GM18867 (cell line): ENCODE measurements at regions not wholly inside any gene's neighbourhood (a gene's known extent, or its start where the extent isn't known, plus 50 kb on each side); places are given as distances from the start of the nearest gene placed in this dataset.
"Not testable (repeated sequence)": the region's sequence is repeated elsewhere in the genome, so short reads cannot be mapped to it uniquely, and the experiment has no call there.

Source experiments
- ATAC-seq: cut with Tn5 transposase; IDR thresholded peaks from one replicate; pipeline ENCODE4 v1.9.1; 2021; ENCODE audit warnings: mild to moderate bottlenecking, moderate library complexity; ENCODE audit not compliant: unreplicated experiment

DNA sequence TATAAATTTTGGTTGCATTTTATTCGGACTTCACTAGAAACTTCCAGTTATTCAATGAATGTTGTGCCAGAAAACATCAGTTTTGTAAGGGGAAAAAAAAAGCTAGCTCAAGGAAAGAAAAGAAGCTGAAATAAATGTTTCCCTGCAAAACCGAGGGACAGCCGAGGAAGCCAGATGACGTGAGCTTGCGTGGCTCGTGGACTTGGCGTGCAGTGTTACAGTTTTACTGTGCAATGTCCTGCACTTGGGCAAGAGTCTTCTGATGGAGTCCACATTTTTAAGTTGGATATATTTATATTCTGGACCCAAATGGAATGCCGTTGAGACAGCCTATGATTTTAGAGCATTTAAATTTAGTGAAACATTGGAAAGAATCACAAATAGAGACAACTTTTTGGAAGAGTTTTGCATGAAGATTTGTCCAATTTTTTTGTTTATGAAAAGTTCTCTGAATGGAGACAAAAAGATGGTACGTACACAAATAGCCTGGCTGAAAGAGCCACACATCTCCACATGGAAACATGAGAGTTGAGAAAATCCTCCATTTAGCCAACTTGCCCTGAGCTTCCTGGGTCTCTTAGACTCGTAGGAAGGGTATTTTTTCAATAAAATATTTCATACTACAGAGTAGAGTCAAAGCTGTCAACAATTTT lies 210.5 kb downstream of the BANP start:
- ATAC-seq, result not testable (repeated sequence)

DNA sequence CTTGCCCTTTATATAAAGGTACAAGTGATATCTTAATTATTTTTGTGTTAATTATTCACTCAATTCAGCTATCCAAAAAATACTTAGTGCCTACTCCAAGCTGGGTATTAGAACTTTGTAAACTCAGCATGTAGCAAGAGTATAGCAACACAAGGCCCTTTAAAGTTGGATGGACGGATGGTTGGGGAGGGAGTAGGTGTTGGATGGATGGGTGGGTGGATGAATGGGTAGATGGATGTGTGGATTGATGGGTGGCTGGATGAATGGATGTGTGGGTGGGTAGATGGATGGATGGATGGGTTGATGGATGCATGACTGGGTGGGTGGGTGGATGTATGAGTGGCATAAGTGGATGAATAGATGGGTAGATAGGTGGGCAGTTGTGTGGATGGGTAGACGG lies 211.5 kb downstream of the BANP start:
- not testable (repeated sequence) for ATAC-seq

DNA sequence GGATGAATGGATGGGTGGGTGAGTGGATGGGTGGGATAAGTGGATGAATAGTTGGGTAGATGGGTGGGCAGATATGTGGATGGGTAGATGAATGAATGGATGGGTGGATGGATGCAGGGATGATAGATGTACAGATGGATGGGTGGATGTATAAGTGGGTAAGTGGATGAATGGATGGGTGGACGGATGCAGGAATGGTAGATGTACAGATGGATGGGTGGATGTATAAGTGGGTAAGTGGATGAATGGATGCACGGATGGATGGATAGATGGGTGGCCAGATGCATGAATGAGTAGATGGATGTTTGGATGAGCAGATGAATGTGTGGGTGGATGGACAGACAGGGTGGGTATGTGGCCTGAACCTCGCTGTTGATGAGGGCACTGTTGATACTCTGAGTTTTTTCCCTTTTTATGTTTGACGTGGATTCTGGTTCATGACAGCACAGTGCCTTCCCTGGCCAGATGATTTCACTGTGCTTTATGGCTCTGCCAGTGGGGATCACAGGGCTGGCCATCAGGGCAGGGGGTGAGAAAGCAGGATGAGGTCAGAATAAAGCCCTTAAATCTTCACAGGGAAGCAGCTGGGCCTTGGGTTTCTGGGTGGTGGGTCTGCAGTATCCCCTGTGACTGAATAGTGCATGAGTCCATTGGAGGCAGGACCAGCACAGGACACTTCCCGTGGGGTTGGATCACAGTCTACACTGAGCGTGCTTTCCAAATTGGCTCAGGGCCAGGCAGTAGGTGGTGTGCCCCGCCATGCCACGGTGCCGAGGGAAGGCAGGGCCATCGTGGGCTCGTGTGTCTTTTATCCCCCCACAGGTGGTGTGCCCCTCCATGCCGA lies 213.2 kb downstream of the BANP start:
- ATAC-seq, result not testable (repeated sequence)

DNA sequence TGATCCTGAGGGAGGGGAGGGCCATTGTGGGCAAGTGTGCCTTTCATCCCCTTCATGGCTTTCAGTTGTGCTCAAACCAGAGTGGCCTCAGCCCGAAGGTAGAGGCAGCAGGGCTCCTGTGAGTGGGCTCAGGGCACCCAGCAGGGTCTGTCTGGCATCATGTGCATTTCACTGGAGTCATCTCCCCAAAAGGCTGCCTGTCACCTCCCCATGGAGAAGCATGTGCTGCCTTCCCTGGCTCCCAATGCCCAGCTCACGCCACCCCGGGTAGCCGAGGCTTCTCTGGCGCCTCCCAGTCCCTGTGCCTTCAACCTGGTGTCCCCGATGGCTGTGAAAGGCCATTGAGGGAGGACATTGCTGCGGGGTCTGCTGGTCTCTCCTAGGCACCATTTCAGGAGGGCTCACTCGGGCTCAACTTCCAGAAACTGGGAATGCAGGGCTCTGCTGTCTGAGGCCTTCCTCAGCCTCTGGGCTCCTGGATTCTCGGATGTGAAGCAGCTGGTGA lies 213.9 kb downstream of the BANP start:
- ATAC-seq, result not testable (repeated sequence)

DNA sequence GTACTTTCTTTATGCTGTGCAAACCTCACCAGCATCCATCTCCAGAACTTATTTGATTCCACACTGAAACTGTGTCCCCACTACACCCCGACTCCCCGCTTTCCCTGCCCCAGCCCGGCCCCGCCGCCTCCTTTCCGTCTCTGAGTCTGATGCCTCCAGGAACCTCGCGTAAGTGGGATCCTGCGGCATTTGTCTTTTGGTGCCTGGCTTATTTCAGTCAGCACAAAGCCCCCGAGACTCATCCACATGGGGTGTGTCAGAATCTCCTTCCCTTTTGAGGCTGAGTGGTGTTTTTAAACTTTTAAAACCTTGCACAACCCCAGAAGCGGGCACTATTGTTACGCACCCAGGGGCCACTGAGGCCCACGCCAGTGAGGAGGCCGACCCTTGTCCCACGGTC lies 214.4 kb downstream of the BANP start:
- ATAC-seq, result not testable (repeated sequence)

DNA sequence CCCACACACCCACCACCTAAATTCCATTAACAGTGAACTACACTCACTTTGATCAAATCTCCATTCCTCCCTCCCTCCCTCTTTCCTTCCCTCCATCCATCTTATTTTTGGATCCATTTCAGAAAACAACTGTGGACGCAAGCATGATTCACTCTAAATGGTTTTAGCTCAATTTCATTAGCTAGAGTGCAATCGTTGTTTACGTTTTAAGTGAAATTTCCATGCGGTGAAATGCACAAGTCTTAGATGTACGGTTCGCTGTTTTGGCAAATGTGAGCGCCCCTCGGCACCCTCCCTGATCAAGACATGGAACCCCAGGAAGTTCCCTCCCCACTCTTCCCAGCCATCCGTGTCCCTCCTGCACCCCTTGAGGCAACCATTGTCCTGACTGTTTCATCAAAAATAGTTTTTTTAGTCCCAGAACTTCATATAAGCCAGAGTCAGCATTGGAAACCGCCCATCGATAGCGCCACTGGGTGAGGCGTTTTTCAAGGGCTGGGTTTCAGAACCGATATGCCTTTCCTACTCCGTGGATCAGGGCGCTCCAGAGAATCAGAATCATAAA lies 215.1 kb downstream of the BANP start:
- ATAC-seq, result not testable (repeated sequence)

DNA sequence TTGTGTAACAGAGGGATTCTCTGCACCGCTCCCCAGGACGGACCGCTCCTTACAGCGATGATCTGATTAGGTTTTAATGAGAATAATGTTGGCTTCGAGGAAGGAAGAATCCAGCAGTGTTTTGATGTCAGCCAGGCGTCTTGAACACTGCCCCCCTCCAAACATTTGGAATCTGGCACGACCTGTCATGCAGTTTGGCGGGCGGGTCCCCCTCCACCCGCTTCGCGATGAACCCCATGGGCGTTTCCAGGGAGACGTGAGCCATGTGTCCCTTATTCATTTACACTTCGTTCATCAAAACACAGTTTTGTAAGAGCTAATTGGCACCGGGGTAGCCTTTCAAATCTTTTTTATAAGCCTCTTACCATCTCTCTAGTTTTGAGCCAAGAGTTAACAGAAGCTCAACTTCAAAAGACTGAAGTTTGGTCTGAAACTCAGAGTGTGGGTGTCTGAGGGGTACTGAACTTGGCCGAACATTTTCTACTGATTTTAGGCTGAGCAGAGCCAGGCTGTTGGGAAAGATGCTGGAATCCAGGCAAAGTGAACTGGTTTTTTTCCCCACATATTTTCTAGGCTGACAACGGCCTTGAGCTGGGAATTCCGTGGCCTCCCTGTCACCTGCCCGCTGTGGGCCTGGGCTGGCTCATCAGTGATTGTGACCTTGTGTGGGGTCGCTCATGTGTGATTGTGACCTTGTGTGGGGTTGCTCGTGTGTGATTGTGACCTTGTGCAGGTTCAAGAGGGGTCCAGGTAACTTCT lies 214.8 kb upstream of the ZNF469 start:
- not testable (repeated sequence) for ATAC-seq

DNA sequence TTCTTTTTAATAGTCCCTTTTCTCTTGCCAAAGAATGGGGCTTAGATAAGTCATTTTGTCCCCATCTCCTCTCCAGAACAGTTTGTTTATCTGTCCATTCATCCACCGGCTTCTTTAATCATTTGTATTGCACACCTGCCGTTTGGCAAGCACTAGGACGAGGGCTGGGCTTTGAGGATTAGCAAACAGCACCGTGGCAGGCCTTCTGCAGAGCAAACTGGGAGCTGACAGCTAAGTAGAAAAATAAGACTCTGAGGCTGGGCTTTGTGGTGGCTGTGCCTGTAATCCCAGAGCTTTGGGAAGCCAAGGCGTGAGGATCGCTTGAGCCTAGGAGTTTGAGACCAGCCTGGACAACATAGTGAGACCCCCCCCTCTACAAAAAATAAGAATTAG lies 214.2 kb upstream of the ZNF469 start:
- not testable (repeated sequence) for ATAC-seq

DNA sequence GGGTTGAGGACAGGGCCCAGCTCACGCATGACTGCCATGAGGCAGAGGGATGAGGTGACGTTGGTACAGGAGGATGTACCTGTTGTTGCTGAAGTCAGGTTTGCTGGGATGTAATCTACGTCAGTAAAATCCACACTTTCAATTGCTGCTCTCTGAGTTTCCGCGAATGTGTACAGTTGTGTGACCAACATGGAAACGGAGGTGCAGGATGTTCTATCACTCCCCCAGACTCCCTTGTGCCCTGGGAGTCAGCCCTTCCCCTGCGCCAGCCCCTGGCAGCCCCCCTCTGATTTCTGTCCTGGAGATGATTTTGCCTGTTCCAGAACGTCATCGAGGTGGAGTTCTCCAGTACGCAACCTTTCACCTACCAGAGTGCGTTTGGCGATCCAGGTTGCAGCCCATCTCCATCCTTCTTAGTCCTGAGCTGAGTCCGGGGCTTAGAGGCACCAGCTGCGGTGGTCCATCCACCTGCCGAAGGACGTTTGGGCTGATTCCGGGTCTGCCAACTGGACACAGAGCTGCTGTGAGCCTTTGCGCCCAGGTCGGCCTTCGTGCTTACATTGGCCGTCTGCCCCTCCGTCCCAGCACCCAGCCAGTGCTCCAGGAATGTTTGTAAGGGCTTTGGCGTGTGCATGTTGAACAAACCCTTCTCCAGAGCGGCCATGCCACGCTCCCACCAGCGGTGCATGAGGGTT lies 213.5 kb upstream of the ZNF469 start:
- ATAC-seq, result not testable (repeated sequence)

DNA sequence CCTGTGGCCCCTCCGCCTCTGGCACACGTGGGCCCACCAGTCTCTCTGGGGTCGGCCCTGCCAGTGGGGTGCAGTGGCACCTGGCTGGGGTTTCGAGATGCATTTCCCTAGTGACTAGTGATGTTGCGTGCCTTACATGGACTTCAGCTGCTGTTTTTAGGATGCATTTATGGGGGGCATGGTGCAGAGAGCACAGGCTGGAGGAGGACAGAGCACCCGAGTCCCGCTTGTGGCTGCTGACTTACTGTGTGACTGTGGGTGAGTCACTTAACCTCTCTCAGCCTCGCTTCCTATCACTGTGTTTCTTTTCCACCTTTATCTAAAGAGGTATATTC lies 213.0 kb upstream of the ZNF469 start:
- ATAC-seq, result not testable (repeated sequence)

DNA sequence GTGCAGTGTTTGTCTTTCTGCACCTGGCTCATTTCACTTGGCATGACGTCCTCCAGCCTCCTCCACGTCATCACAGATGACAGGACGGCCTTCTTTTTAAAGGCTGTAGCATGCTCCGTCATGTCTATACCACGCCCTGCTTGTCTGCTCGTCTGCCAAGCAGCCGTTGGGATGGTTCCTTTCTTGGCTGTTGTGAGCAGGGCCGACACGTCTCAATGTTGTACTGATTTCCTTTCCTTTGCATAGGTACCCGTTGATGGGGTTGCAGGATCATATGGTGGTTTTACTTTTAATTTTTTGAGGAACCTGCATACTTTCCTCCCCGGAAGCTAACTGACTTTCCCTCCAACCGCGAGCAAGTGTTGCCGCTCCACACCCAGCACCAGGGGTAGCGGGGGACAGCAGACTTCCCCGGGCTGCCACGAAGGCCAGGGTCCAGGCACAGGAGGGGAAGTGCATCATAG lies 212.2 kb upstream of the ZNF469 start:
- no peak for ATAC-seq

DNA sequence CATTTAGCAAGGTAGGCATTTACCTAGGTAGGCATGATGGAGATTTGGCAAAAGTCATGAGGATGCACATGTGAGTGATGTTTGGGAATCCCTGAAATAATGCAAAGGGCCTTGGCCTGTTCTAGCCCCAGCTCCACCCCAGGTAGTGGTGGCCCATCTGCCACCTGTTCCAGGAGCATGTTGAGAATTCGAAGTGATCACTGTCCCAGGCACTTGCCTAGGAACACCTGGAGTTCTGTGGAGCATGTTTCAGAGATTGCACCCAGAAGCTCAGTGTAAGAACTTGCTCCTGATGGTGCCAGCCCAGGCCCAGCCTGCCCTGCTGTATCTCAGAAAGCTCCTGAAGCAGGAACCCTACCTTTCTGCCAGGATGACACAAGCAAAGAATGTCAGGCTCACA lies 211.6 kb upstream of the ZNF469 start:
- not testable (repeated sequence) for ATAC-seq

DNA sequence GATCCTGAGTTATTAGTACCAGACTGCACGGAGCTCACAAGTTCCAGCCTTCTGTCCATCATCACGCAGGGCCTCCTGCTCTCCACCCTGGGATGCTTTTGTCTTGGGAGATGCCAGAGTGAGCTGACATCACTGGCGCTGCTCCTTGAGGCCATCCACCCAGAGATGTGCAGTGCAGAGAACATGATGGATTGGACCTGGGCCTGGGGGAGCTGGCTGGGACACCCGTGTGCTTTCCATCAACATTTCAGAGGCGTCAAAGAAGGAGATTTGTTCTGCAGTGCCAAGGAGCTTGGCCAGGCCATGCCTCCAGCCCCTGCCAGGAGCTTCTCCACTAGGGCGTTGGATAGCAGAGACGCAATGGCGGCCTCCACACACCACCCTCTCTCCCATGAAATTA lies 206.6 kb upstream of the ZNF469 start:
- not testable (repeated sequence) for ATAC-seq

DNA sequence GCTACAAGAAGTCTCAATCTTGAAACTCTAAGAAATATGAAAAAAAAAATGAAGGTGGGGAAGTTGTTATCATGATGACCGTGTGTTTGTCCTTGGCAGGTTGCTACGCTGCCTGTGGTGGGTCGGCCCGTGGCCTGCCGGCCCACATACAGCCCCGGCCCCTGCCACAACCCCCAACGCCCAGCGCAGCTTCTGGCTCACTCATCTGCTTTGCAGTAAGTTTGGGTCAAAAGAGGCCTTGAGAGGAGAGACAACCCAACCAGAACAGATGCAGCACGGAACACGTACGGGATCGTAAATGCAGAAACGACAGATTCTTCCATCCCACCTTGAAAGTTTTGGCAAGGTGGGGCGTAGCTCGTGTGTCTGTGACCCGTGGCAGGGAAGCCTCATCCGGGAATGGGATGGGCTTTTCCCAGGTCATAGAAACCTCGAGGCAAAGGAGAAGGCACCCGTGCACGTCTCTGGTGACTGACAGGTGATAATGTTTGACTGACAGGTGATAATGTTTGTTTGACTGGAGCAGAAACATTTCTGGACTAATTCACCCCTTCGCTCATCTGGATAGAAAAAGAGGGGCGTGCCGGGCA lies 206.1 kb upstream of the ZNF469 start:
- ATAC-seq, result not testable (repeated sequence)

DNA sequence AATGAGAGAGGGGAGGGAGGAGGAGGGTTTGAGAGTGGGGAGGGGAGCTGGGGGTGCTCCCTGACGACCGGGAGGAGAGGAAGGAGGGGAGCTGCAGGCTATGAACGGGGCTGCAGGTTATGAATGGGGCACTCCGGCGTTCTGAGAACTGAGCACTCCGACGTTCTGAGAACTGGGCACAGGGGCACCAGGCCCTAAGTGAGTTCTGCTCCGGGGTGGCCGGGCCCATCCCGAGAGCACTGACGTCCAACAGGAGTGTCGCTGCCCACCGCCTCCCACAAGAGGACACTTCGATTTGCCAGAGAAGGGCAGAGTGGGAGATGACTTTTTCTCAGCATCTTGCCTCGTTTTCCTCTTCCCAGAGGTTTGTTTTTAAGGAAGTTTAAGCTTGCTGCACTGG lies 204.5 kb upstream of the ZNF469 start:
- ATAC-seq, result not testable (repeated sequence)

DNA sequence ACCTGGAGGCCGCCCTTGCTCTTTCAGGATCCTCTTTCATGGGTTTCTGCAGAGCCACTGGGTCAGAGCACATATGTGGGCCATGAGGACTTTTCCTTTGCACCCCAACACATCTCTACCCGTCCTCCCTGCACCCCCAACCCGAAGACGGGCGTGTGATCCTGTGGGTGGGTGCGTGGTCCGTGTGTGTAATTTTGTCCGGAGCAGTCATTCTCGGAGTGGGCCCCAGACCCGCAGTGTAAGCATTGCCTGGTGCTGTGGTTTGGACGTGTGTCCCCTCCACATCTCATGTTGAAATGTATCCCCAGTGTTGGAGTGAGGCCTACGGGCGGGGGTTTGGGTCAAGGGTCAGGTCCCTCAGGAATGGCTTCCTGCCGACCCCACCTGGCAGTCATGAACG lies 203.9 kb upstream of the ZNF469 start:
- not testable (repeated sequence) for ATAC-seq

DNA sequence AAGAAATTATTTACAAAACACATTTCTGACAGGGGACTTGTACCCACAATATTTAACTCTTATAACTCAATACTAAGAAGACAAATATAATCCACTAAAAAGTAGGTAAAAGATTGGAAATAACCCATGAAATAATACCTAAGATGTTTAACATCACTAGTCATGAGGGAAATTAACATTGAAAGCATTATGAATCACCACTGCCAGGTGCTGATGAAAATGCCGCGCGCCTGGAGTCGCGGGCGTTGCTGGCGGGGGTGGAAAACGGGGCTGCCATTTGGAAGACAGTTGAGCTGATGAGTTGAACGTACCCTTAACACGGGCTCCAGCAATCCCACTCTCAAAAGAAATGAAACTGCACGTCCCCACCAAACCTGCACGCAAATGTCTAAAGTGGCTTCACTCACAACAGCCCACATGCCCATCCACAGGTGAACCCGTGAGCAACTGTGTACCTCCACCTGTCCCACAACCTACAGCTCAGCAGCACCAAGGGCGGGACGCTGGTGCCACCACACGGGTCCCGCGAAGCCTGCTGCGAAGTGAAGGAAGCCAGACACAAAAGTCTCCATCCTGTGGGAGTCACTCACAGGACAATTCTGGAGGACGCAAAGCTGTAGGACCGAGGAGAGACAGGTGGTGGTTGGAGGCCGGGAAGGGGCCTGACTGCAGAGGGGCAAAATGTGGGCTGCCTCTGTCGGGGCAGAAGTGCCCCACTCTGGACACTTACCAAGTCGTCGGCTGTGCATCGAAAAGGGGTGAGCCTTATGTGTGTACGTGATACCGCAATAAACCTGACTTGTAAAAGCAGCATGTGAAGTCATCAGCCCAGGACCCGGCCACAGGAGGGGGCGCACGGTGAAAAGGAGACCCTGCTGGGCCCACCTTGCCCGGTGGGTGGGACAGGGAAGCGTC lies 199.5 kb upstream of the ZNF469 start:
- not testable (repeated sequence) for ATAC-seq

DNA sequence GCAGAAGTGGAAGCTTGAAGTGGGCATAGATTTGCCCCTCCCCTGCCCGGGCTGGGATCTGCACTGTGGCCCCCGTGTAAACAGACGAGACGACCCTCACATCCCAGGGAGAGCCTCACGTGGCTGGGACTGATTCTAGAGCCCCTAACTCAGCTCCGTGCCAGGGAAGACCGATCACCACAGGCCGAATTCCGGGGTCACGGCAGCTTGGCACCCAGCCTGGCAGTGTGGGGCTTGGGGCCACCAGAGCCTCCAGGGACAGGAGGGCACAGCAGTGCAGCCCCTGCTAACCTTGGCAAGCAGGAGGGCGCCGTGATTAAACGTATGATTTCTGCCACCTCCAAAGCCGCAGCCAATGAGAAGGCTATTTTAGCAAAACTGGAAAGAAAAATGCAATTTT lies 198.7 kb upstream of the ZNF469 start:
- ATAC-seq, result not testable (repeated sequence)
